ENCODE measurements at regions not wholly inside any gene's neighbourhood (a gene's known extent, or its start where the extent isn't known, plus 50 kb on each side); places are given as distances from the start of the nearest gene placed in this dataset.

- CTCF ChIA-PET = no interaction called here
- no peaks in the 10 kb centered on the region for H3K27me3 Mint-ChIP-seq (ENCODE audit: unreplicated experiment)
- H3K36me3 Mint-ChIP-seq (ENCODE audit: insufficient read depth, unreplicated experiment) = no peaks in the 10 kb centered on the region
- BruUV-seq (replicated peaks) = no TSS peak
- H3K27ac Mint-ChIP-seq (ENCODE audit: unreplicated experiment) = no peak overlapping the region
- TF ChIP-seq CTCF (IDR thresholded peaks at IDR 0.05; ENCODE audit: unreplicated experiment) = no peak
- no peak for DNase-seq
- H3K4me3 Mint-ChIP-seq (ENCODE audit: low read depth, unreplicated experiment) = no peak overlapping the region
- peaks cover 8% of the 10 kb centered on the region for H3K9me3 Mint-ChIP-seq (ENCODE audit: low read depth, unreplicated experiment)
- intact Hi-C loops (cut with micrococcal nuclease; ENCODE audit: unreplicated experiment) = loop anchor here (5.0 to 10.0 kb wide), 2 partner anchors 207 to 274 kb away; partner anchors contain the start of gene PARD3B
- peaks cover 57% of the 10 kb centered on the region for H3K4me1 Mint-ChIP-seq (ENCODE audit: low read depth, unreplicated experiment)
Measured at GRCh38 chr2:204340511-204340910, 204.8 kb upstream of the PARD3B start.

GRCh38 chr2:204341887-204342276 is 203.4 kb upstream of the PARD3B start:
- no TSS peak for BruUV-seq (replicated peaks)
- Mint-ChIP-seq H3K4me3 (ENCODE audit: low read depth, unreplicated experiment) (no peak overlapping the region), H3K27me3 (ENCODE audit: unreplicated experiment) (no peaks in the 10 kb centered on the region), H3K27ac (ENCODE audit: unreplicated experiment) (no peak overlapping the region), H3K9me3 (ENCODE audit: low read depth, unreplicated experiment) (peaks cover 8% of the 10 kb centered on the region), H3K36me3 (ENCODE audit: insufficient read depth, unreplicated experiment) (no peaks in the 10 kb centered on the region), H3K4me1 (ENCODE audit: low read depth, unreplicated experiment) (peaks cover 61% of the 10 kb centered on the region)
- no peak for DNase-seq
- intact Hi-C loops (cut with micrococcal nuclease; ENCODE audit: unreplicated experiment) = loop anchor here (5.0 to 10.0 kb wide), 2 partner anchors 205 to 273 kb away; partner anchors contain the start of gene PARD3B
- CTCF ChIA-PET = no interaction called here
- TF ChIP-seq CTCF (IDR thresholded peaks at IDR 0.05; ENCODE audit: unreplicated experiment) = no peak

GRCh38 chr2:204343685-204344084 is 201.6 kb upstream of the PARD3B start:
- no peak for TF ChIP-seq CTCF (IDR thresholded peaks at IDR 0.05; ENCODE audit: unreplicated experiment)
- peaks cover 5% of the 10 kb centered on the region for H3K9me3 Mint-ChIP-seq (ENCODE audit: low read depth, unreplicated experiment)
- DNase-seq = peak; percentile 11
- no TSS peak for BruUV-seq (replicated peaks)
- no peaks in the 10 kb centered on the region for H3K36me3 Mint-ChIP-seq (ENCODE audit: insufficient read depth, unreplicated experiment)
- no peak overlapping the region for H3K4me3 Mint-ChIP-seq (ENCODE audit: low read depth, unreplicated experiment)
- CTCF ChIA-PET = no interaction called here
- no peak overlapping the region for H3K27ac Mint-ChIP-seq (ENCODE audit: unreplicated experiment)
- H3K27me3 Mint-ChIP-seq (ENCODE audit: unreplicated experiment) = no peaks in the 10 kb centered on the region
- peaks cover 55% of the 10 kb centered on the region for H3K4me1 Mint-ChIP-seq (ENCODE audit: low read depth, unreplicated experiment)
- intact Hi-C loops (cut with micrococcal nuclease; ENCODE audit: unreplicated experiment) = loop anchor here (5.0 to 10.0 kb wide), 2 partner anchors 204 to 271 kb away; partner anchors contain the start of gene PARD3B

GRCh38 chr2:204344119-204344518 is 201.2 kb upstream of the PARD3B start:
- CTCF ChIA-PET = no interaction called here
- intact Hi-C loops (cut with micrococcal nuclease; ENCODE audit: unreplicated experiment) = loop anchor here (5.0 to 10.0 kb wide), 2 partner anchors 203 to 271 kb away; partner anchors contain the start of gene PARD3B
- no peak for DNase-seq
- TF ChIP-seq CTCF (IDR thresholded peaks at IDR 0.05; ENCODE audit: unreplicated experiment) = no peak
- no peak overlapping the region for H3K27ac Mint-ChIP-seq (ENCODE audit: unreplicated experiment)
- no TSS peak for BruUV-seq (replicated peaks)
- no peaks in the 10 kb centered on the region for H3K36me3 Mint-ChIP-seq (ENCODE audit: insufficient read depth, unreplicated experiment)
- H3K4me1 Mint-ChIP-seq (ENCODE audit: low read depth, unreplicated experiment) = peaks cover 51% of the 10 kb centered on the region
- peaks cover 5% of the 10 kb centered on the region for H3K9me3 Mint-ChIP-seq (ENCODE audit: low read depth, unreplicated experiment)
- no peak overlapping the region for H3K4me3 Mint-ChIP-seq (ENCODE audit: low read depth, unreplicated experiment)
- no peaks in the 10 kb centered on the region for H3K27me3 Mint-ChIP-seq (ENCODE audit: unreplicated experiment)
